Progenitor cell of endocrine pancreas (in vitro differentiated cells): ENCODE measurements at regions not wholly inside any gene's neighbourhood (a gene's known extent, or its start where the extent isn't known, plus 50 kb on each side); places are given as distances from the start of the nearest gene placed in this dataset.

Source experiments
- DNase-seq: peaks from one replicate; pipeline ENCODE4 v3.0.0; 2021; ENCODE audit warnings: low spot score; ENCODE audit not compliant: unreplicated experiment
- H3K27ac Mint-ChIP-seq: 2 replicates; pipeline ENCODE4 v1.8.0; 2021; ENCODE audit warnings: mild to moderate bottlenecking, moderate library complexity, mixed read lengths
- H3K27me3 Mint-ChIP-seq: 2 replicates; pipeline ENCODE4 v1.8.0; 2021; ENCODE audit warnings: mixed read lengths
- H3K36me3 Mint-ChIP-seq: 2 replicates; pipeline ENCODE4 v1.8.0; 2022; ENCODE audit warnings: mixed read lengths; ENCODE audit not compliant: insufficient read depth
- H3K4me1 Mint-ChIP-seq: 2 replicates; pipeline ENCODE4 v1.8.0; 2021; ENCODE audit warnings: low read depth, mixed read lengths
- H3K4me3 Mint-ChIP-seq: 2 replicates; pipeline ENCODE4 v1.8.0; 2021; ENCODE audit warnings: low read depth, mild to moderate bottlenecking, moderate library complexity, mixed read lengths
- H3K9me3 Mint-ChIP-seq: 2 replicates; pipeline ENCODE4 v1.8.0; 2021; ENCODE audit warnings: low read depth, mixed read lengths
- TF ChIP-seq, protein P1 (sequence below): fragments of 200-600 bp; sonication (generic); IDR thresholded peaks from one replicate; pipeline ENCODE4 v1.5.0; 2021; ENCODE audit warnings: antibody characterized with exemption, mild to moderate bottlenecking; ENCODE audit not compliant: unreplicated experiment

DNA sequence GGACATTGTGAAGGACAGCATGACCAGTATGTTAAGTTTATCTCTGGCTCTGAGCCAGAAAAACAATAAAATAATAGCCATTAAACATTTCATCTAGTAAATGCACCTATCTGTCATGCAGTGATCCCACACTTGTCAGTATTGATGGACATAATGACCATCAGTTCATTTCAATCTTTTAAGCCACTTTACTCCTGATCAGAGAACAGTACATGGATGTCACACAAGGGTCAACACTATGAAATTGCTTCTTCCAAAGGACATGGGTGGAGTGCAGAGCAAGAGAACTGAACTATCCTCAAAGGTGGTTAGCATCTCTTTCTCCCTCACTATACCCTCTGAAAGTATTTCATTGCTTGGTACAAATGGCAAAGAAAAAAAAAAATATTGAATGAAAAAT lies 816.0 kb upstream of the GYPC start:
- DNase-seq, result no peak
- no peaks in the 10 kb centered on the region for H3K27me3 Mint-ChIP-seq
- H3K9me3 Mint-ChIP-seq, result no peaks in the 10 kb centered on the region
- H3K27ac Mint-ChIP-seq, result no peak overlapping the region
- TF ChIP-seq, protein P1, sequence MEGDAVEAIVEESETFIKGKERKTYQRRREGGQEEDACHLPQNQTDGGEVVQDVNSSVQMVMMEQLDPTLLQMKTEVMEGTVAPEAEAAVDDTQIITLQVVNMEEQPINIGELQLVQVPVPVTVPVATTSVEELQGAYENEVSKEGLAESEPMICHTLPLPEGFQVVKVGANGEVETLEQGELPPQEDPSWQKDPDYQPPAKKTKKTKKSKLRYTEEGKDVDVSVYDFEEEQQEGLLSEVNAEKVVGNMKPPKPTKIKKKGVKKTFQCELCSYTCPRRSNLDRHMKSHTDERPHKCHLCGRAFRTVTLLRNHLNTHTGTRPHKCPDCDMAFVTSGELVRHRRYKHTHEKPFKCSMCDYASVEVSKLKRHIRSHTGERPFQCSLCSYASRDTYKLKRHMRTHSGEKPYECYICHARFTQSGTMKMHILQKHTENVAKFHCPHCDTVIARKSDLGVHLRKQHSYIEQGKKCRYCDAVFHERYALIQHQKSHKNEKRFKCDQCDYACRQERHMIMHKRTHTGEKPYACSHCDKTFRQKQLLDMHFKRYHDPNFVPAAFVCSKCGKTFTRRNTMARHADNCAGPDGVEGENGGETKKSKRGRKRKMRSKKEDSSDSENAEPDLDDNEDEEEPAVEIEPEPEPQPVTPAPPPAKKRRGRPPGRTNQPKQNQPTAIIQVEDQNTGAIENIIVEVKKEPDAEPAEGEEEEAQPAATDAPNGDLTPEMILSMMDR, result no peak
- peaks cover 20% of the 10 kb centered on the region for H3K4me1 Mint-ChIP-seq
- no peak overlapping the region for H3K4me3 Mint-ChIP-seq
- no peaks in the 10 kb centered on the region for H3K36me3 Mint-ChIP-seq

DNA sequence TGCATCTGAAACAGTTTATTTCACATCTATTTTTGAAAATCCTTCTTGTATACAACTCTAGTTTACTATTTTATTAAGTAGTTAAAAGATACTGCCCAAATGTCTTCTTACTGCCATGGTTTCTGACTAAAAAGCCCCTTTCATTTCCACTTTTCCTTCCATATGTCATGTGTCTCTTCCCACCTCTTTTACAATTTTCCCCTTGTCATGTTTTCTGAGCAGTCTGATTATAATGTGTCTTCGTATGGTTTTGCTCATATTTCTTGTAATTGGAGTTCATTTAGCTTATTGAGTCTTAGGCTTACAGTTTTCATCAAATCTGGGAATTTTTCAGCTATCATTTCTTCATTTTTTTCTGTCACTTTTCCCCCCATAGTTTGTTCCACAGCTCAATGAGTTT lies 813.9 kb upstream of the GYPC start:
- DNase-seq, result no peak
- no peaks in the 10 kb centered on the region for H3K27me3 Mint-ChIP-seq
- peaks cover 8% of the 10 kb centered on the region for H3K9me3 Mint-ChIP-seq
- H3K4me1 Mint-ChIP-seq, result peaks cover 14% of the 10 kb centered on the region
- H3K27ac Mint-ChIP-seq, result no peak overlapping the region
- no peaks in the 10 kb centered on the region for H3K36me3 Mint-ChIP-seq
- TF ChIP-seq, protein P1, result no peak
- no peak overlapping the region for H3K4me3 Mint-ChIP-seq

DNA sequence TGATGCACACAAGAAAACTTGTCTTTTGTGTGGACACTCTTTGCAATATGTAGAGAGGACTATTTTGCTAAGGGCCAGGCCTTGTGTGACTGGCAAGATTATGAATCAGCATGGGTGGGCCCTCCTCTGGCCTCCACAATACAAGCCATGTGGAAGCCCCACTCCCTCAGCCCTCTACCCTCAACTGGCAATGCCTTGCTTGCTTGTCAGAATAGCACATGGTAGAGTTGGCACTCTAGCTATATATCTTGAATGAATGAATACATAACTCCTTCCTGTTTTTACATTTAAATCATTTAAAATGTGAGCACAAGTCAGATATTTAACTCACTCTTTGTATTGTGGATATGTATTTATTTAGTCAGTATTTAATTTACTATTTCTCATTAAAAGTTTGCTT lies 805.4 kb upstream of the GYPC start:
- Mint-ChIP-seq H3K27ac (no peak overlapping the region), H3K4me3 (no peak overlapping the region), H3K4me1 (no peaks in the 10 kb centered on the region), H3K9me3 (peaks cover 12% of the 10 kb centered on the region), H3K27me3 (no peaks in the 10 kb centered on the region), H3K36me3 (no peaks in the 10 kb centered on the region)
- TF ChIP-seq, protein P1, result no peak
- DNase-seq, result no peak

DNA sequence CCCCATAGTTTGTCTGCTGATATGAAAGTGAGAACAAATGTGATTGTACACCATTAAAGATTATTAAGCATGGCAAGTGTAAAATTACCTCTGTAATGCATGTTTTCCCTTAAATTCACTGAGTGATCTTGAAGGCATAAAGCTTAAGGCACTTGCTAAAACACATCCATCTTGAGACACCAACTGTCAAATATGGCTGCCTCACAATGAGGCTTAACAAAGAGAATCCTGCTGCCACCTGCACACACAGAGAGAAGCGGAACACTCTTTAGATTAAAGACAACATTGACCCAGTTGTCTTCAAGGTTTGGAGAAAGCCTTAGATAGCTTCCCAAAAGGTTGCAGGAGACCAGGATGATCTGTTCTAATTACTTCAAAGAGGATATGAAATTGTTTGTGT lies 803.6 kb upstream of the GYPC start:
- Mint-ChIP-seq H3K27ac (no peak overlapping the region), H3K9me3 (peaks cover 3% of the 10 kb centered on the region), H3K4me1 (no peaks in the 10 kb centered on the region), H3K36me3 (no peaks in the 10 kb centered on the region), H3K27me3 (no peaks in the 10 kb centered on the region), H3K4me3 (no peak overlapping the region)
- no peak for DNase-seq
- TF ChIP-seq, protein P1, result no peak

DNA sequence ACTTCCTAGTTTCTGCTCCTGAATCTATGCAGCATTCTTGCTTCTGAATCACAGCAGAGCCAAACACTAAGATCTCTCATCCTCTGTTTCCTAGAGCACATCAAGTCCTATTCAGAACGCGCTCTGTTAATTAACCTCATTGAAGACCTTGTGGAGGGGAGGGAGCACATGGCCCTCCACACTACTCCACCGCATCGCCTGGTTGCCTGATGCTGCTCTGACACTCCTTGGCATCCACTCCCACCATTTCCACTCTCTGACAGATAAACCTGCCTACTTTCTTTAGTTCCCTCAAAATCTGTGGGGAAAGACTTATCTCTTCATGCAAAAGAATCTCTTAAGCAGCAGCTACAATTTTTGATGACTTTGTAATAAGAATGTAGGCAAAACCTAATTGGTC lies 802.3 kb upstream of the GYPC start:
- Mint-ChIP-seq H3K36me3 (no peaks in the 10 kb centered on the region), H3K27me3 (no peaks in the 10 kb centered on the region), H3K4me3 (no peak overlapping the region), H3K27ac (no peak overlapping the region), H3K9me3 (no peaks in the 10 kb centered on the region), H3K4me1 (no peaks in the 10 kb centered on the region)
- DNase-seq, result no peak
- TF ChIP-seq, protein P1, result no peak
